ENCODE measurements at regions not wholly inside any gene's neighbourhood (a gene's known extent, or its start where the extent isn't known, plus 50 kb on each side); places are given as distances from the start of the nearest gene placed in this dataset.

- H2AFZ ChIP-seq (ENCODE audit: low read length) = no peak overlapping the region
- no peaks in the 10 kb centered on the region for H3K9me3 ChIP-seq (ENCODE audit: insufficient read depth, low read depth, low read length)
- H3K4me1 ChIP-seq (ENCODE audit: insufficient read depth, low read length, poor library complexity, severe bottlenecking) = no peaks in the 10 kb centered on the region
- no peaks in the 10 kb centered on the region for H3F3A ChIP-seq (ENCODE audit: low read depth)
- no peak for TF ChIP-seq EZH2phosphoT487 (IDR thresholded peaks at IDR 0.05; ENCODE audit: borderline replicate concordance)
- no peak for TF ChIP-seq CTCF (conservative IDR thresholded peaks at IDR 0.05; ENCODE audit: low read length)
- no peaks in the 10 kb centered on the region for H3K9me2 ChIP-seq (replicated peaks; ENCODE audit: low read depth, low read length)
- no peaks in the 10 kb centered on the region for H3K79me2 ChIP-seq (ENCODE audit: insufficient read depth, low read length)
- no peaks in the 10 kb centered on the region for H3K36me3 ChIP-seq (ENCODE audit: insufficient read depth, low read length)
- H3K4me3 ChIP-seq (ENCODE audit: low read length, poor library complexity, severe bottlenecking) = no peak overlapping the region
- no peak overlapping the region for H3K4me2 ChIP-seq (ENCODE audit: low read depth, low read length, poor library complexity, severe bottlenecking)
- H4K20me1 ChIP-seq (ENCODE audit: insufficient read depth, low read length, poor library complexity, severe bottlenecking) = no peaks in the 10 kb centered on the region
- no peaks in the 10 kb centered on the region for H3K27me3 ChIP-seq (ENCODE audit: insufficient read depth, low read length, poor library complexity, severe bottlenecking)
- H3K9ac ChIP-seq (ENCODE audit: low read depth, low read length, poor library complexity, severe bottlenecking) = no peak overlapping the region
These were observed 674.5 kb downstream of the MATN1 start for GRCh38 chr1:30048905-30049304.

DNA sequence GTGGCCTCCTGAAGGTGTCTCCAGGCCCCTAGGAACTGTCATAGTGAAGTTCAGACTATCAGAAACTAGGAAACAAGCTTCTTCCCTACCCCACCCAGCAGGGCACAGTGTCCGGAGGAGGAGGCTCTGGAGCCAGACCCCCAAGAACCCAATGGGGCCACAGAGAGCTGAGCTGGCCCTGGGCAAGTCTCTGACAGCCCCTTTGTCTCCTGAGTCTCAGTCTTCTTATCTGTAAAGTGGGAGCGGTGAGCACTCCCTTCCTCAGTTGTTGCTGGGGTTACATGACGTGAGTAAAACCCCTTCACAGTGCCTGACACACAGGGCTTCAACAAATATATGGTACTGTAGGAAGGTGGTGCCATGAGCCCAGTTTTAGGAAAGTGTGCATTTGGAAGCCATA lies 675.8 kb downstream of the MATN1 start:
- H3K9ac ChIP-seq (ENCODE audit: low read depth, low read length, poor library complexity, severe bottlenecking) = no peak overlapping the region
- H3K4me1 ChIP-seq (ENCODE audit: insufficient read depth, low read length, poor library complexity, severe bottlenecking) = no peaks in the 10 kb centered on the region
- H3K4me3 ChIP-seq (ENCODE audit: low read length, poor library complexity, severe bottlenecking) = no peak overlapping the region
- TF ChIP-seq CTCF (conservative IDR thresholded peaks at IDR 0.05; ENCODE audit: low read length) = no peak
- no peak for TF ChIP-seq EZH2phosphoT487 (IDR thresholded peaks at IDR 0.05; ENCODE audit: borderline replicate concordance)
- 0 out of 2 replicates have a peak, but pooled peaks cover under 1% of the 10 kb centered on the region for H3K9me3 ChIP-seq (ENCODE audit: insufficient read depth, low read depth, low read length)
- no peaks in the 10 kb centered on the region for H3K27me3 ChIP-seq (ENCODE audit: insufficient read depth, low read length, poor library complexity, severe bottlenecking)
- no peaks in the 10 kb centered on the region for H4K20me1 ChIP-seq (ENCODE audit: insufficient read depth, low read length, poor library complexity, severe bottlenecking)
- H3K79me2 ChIP-seq (ENCODE audit: insufficient read depth, low read length) = no peaks in the 10 kb centered on the region
- no peak overlapping the region for H3K4me2 ChIP-seq (ENCODE audit: low read depth, low read length, poor library complexity, severe bottlenecking)
- H3F3A ChIP-seq (ENCODE audit: low read depth) = no peaks in the 10 kb centered on the region
- no peak overlapping the region for H2AFZ ChIP-seq (ENCODE audit: low read length)
- H3K9me2 ChIP-seq (replicated peaks; ENCODE audit: low read depth, low read length) = no peaks in the 10 kb centered on the region
- H3K36me3 ChIP-seq (ENCODE audit: insufficient read depth, low read length) = no peaks in the 10 kb centered on the region

DNA sequence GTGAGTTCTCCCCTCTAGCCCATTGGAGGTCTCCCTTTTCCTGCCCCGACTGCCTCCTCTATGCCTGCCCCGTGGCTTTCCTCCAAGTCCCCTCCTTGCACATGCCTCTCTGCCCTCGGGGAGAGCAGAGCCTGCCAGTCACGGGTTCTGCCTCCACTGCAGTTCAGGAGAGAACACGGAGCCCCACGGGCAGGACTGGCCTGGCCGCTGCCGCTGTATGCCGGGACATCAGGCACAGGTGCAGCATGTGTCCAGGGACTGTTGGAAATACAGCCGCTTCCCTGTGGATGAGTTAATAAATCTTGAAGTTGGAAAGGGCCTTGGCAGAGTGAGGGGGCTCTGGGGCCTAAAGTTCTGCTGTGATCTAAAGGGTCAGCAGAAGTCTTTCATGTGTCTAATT lies 676.6 kb downstream of the MATN1 start:
- no peaks in the 10 kb centered on the region for H4K20me1 ChIP-seq (ENCODE audit: insufficient read depth, low read length, poor library complexity, severe bottlenecking)
- no peaks in the 10 kb centered on the region for H3K36me3 ChIP-seq (ENCODE audit: insufficient read depth, low read length)

More for the DNA sequence above, 676.6 kb downstream of the MATN1 start:
- Histone ChIP-seq H3K4me3 (ENCODE audit: low read length, poor library complexity, severe bottlenecking) (no peak overlapping the region), H3K79me2 (ENCODE audit: insufficient read depth, low read length) (no peaks in the 10 kb centered on the region), H3K9me3 (ENCODE audit: insufficient read depth, low read depth, low read length) (peaks cover 5% of the 10 kb centered on the region; the same call in 1 of the 2 replicates), H3K4me1 (ENCODE audit: insufficient read depth, low read length, poor library complexity, severe bottlenecking) (no peaks in the 10 kb centered on the region), H3K9ac (ENCODE audit: low read depth, low read length, poor library complexity, severe bottlenecking) (no peak overlapping the region), H3K27me3 (ENCODE audit: insufficient read depth, low read length, poor library complexity, severe bottlenecking) (no peaks in the 10 kb centered on the region), H3F3A (ENCODE audit: low read depth) (no peaks in the 10 kb centered on the region), H3K9me2 (replicated peaks; ENCODE audit: low read depth, low read length) (no peaks in the 10 kb centered on the region), H3K4me2 (ENCODE audit: low read depth, low read length, poor library complexity, severe bottlenecking) (no peak overlapping the region), H2AFZ (ENCODE audit: low read length) (no peak overlapping the region)
- no peak for TF ChIP-seq EZH2phosphoT487 (IDR thresholded peaks at IDR 0.05; ENCODE audit: borderline replicate concordance)
- no peak for TF ChIP-seq CTCF (conservative IDR thresholded peaks at IDR 0.05; ENCODE audit: low read length)
